Nephron progenitor cell (in vitro differentiated cells): ENCODE measurements at regions not wholly inside any gene's neighbourhood (a gene's known extent, or its start where the extent isn't known, plus 50 kb on each side); places are given as distances from the start of the nearest gene placed in this dataset.
"Not testable (repeated sequence)": the region's sequence is repeated elsewhere in the genome, so short reads cannot be mapped to it uniquely, and the experiment has no call there.

Source experiments
- DNase-seq: peaks from one replicate; pipeline ENCODE4 v3.0.0; 2021
- H3K27ac Mint-ChIP-seq: 2 replicates; pipeline ENCODE4 v1.8.0; 2021; ENCODE audit warnings: mild to moderate bottlenecking, moderate library complexity, mixed read lengths
- H3K27me3 Mint-ChIP-seq: 2 replicates; pipeline ENCODE4 v1.8.0; 2021; ENCODE audit warnings: mild to moderate bottlenecking, low read depth, mixed read lengths; ENCODE audit not compliant: poor library complexity
- H3K36me3 Mint-ChIP-seq: 2 replicates; pipeline ENCODE4 v1.8.0; 2021; ENCODE audit warnings: low read depth, mixed read lengths
- H3K4me1 Mint-ChIP-seq: 2 replicates; pipeline ENCODE4 v1.8.0; 2021; ENCODE audit warnings: mixed read lengths
- H3K4me3 Mint-ChIP-seq: 2 replicates; pipeline ENCODE4 v1.8.0; 2021; ENCODE audit warnings: mild to moderate bottlenecking, moderate library complexity, mixed read lengths
- H3K9me3 Mint-ChIP-seq: 2 replicates; pipeline ENCODE4 v1.8.0; 2021; ENCODE audit warnings: mild to moderate bottlenecking, moderate library complexity, mixed read lengths
- CTCF ChIP-seq: fragments of 200-600 bp; sonication (generic); IDR thresholded peaks from 2 replicates; pipeline ENCODE4 v1.5.0; 2021; ENCODE audit warnings: antibody characterized with exemption

GRCh38 chr5:30149526-30149925, 1044.0 kb upstream of the CDH6 start:
- DNase-seq: no peak
- Mint-ChIP-seq H3K27me3 (no peaks in the 10 kb centered on the region), H3K36me3 (no peaks in the 10 kb centered on the region), H3K27ac (peak overlapping the region; percentile 50), H3K4me3 (no peak overlapping the region), H3K9me3 (no peaks in the 10 kb centered on the region), H3K4me1 (no peaks in the 10 kb centered on the region)
- no peak for TF ChIP-seq CTCF

GRCh38 chr5:30147976-30148375, 1045.5 kb upstream of the CDH6 start:
- Mint-ChIP-seq H3K9me3 (peaks cover 11% of the 10 kb centered on the region), H3K27me3 (no peaks in the 10 kb centered on the region), H3K4me1 (no peaks in the 10 kb centered on the region), H3K4me3 (no peak overlapping the region), H3K36me3 (no peaks in the 10 kb centered on the region), H3K27ac (no peak overlapping the region)
- DNase-seq: no peak
- TF ChIP-seq CTCF: no peak

GRCh38 chr5:30144059-30144458, 1049.4 kb upstream of the CDH6 start:
- peaks cover 25% of the 10 kb centered on the region for H3K9me3 Mint-ChIP-seq
- H3K27me3 Mint-ChIP-seq: not testable (repeated sequence)

GRCh38 chr5:30142432-30142831, 1051.1 kb upstream of the CDH6 start:
- Mint-ChIP-seq H3K4me1 (no peaks in the 10 kb centered on the region), H3K9me3 (peaks cover 25% of the 10 kb centered on the region), H3K27ac (no peak overlapping the region), H3K27me3 (no peaks in the 10 kb centered on the region), H3K4me3 (no peak overlapping the region), H3K36me3 (no peaks in the 10 kb centered on the region)
- no peak for DNase-seq
- TF ChIP-seq CTCF: no peak

More at GRCh38 chr5:30144059-30144458, 1049.4 kb upstream of the CDH6 start:
- not testable (repeated sequence) for H3K27ac Mint-ChIP-seq, H3K4me3 Mint-ChIP-seq, H3K4me1 Mint-ChIP-seq, H3K36me3 Mint-ChIP-seq, DNase-seq

GRCh38 chr5:30121043-30121442, 1072.4 kb upstream of the CDH6 start:
- H3K9me3 Mint-ChIP-seq: no peaks in the 10 kb centered on the region
- no peaks in the 10 kb centered on the region for H3K4me1 Mint-ChIP-seq
- DNase-seq: no peak
- H3K36me3 Mint-ChIP-seq: no peaks in the 10 kb centered on the region
- H3K4me3 Mint-ChIP-seq: no peak overlapping the region
- no peak overlapping the region for H3K27ac Mint-ChIP-seq
- no peak for TF ChIP-seq CTCF
- peaks cover 3% of the 10 kb centered on the region for H3K27me3 Mint-ChIP-seq

- Mint-ChIP-seq H3K4me1 (no peaks in the 10 kb centered on the region), H3K9me3 (no peaks in the 10 kb centered on the region), H3K27ac (no peak overlapping the region), H3K27me3 (peaks cover 3% of the 10 kb centered on the region), H3K4me3 (no peak overlapping the region), H3K36me3 (no peaks in the 10 kb centered on the region)
- DNase-seq: no peak
- no peak for TF ChIP-seq CTCF
Measured at GRCh38 chr5:30117135-30117534, 1076.4 kb upstream of the CDH6 start.
